ENCODE measurements at regions not wholly inside any gene's neighbourhood (a gene's known extent, or its start where the extent isn't known, plus 50 kb on each side); places are given as distances from the start of the nearest gene placed in this dataset.

- no peaks in the 10 kb centered on the region for H3K9me2 ChIP-seq (replicated peaks; ENCODE audit: insufficient read depth, low read length)
- no peaks in the 10 kb centered on the region for H3K9me3 ChIP-seq (ENCODE audit: insufficient read depth, low read length)
- H3K27me3 ChIP-seq (ENCODE audit: low read length) = no peaks in the 10 kb centered on the region
- H3F3A ChIP-seq (ENCODE audit: insufficient read depth) = no peaks in the 10 kb centered on the region
- no peak overlapping the region for H2AFZ ChIP-seq (ENCODE audit: low read depth, low read length, severe bottlenecking)
- no peak overlapping the region for H3K4me2 ChIP-seq (ENCODE audit: low read depth, low read length, poor library complexity, severe bottlenecking)
- no peak overlapping the region for H3K27ac ChIP-seq (ENCODE audit: low read depth, low read length)
- H3K79me2 ChIP-seq (ENCODE audit: insufficient read depth, low read length) = no peaks in the 10 kb centered on the region
- no peak for TF ChIP-seq CTCF (IDR thresholded peaks at IDR 0.05; ENCODE audit: insufficient read depth, low read length, poor library complexity, severe bottlenecking)
- TF ChIP-seq EZH2phosphoT487 (conservative IDR thresholded peaks at IDR 0.05; ENCODE audit: low read length) = no peak
- no peaks in the 10 kb centered on the region for H3K36me3 ChIP-seq (ENCODE audit: low read length)
- H4K20me1 ChIP-seq (ENCODE audit: low read depth, low read length) = no peaks in the 10 kb centered on the region
- H3K9ac ChIP-seq (ENCODE audit: low read length) = no peak overlapping the region
- no peak overlapping the region for H3K4me3 ChIP-seq (ENCODE audit: insufficient read depth, low read length, poor library complexity, severe bottlenecking)
These were observed 118.3 kb downstream of the MAGEB5 start for GRCh38 chrX:26334232-26334631.

GRCh38 chrX:26328608-26329319 lies 112.8 kb downstream of the MAGEB5 start:
- TF ChIP-seq CTCF (IDR thresholded peaks at IDR 0.05; ENCODE audit: insufficient read depth, low read length, poor library complexity, severe bottlenecking) (no peak), EZH2phosphoT487 (conservative IDR thresholded peaks at IDR 0.05; ENCODE audit: low read length) (no peak)
- H3F3A ChIP-seq (ENCODE audit: insufficient read depth) = no peaks in the 10 kb centered on the region
- H4K20me1 ChIP-seq (ENCODE audit: low read depth, low read length) = no peaks in the 10 kb centered on the region
- H2AFZ ChIP-seq (ENCODE audit: low read depth, low read length, severe bottlenecking) = no peak overlapping the region
- H3K27me3 ChIP-seq (ENCODE audit: low read length) = no peaks in the 10 kb centered on the region
- H3K4me3 ChIP-seq (ENCODE audit: insufficient read depth, low read length, poor library complexity, severe bottlenecking) = no peak overlapping the region
- no peaks in the 10 kb centered on the region for H3K9me3 ChIP-seq (ENCODE audit: insufficient read depth, low read length)
- H3K9ac ChIP-seq (ENCODE audit: low read length) = no peak overlapping the region
- H3K36me3 ChIP-seq (ENCODE audit: low read length) = no peaks in the 10 kb centered on the region
- H3K9me2 ChIP-seq (replicated peaks; ENCODE audit: insufficient read depth, low read length) = no peaks in the 10 kb centered on the region
- no peak overlapping the region for H3K27ac ChIP-seq (ENCODE audit: low read depth, low read length)
- H3K4me2 ChIP-seq (ENCODE audit: low read depth, low read length, poor library complexity, severe bottlenecking) = no peak overlapping the region
- H3K79me2 ChIP-seq (ENCODE audit: insufficient read depth, low read length) = no peaks in the 10 kb centered on the region

GRCh38 chrX:26309262-26309661 lies 93.3 kb downstream of the MAGEB5 start:
- Histone ChIP-seq H4K20me1 (ENCODE audit: low read depth, low read length) (no peaks in the 10 kb centered on the region), H3K27me3 (ENCODE audit: low read length) (no peaks in the 10 kb centered on the region), H3K9me2 (replicated peaks; ENCODE audit: insufficient read depth, low read length) (no peaks in the 10 kb centered on the region), H3K36me3 (ENCODE audit: low read length) (no peaks in the 10 kb centered on the region), H3K9me3 (ENCODE audit: insufficient read depth, low read length) (no peaks in the 10 kb centered on the region), H3K27ac (ENCODE audit: low read depth, low read length) (no peak overlapping the region), H3F3A (ENCODE audit: insufficient read depth) (no peaks in the 10 kb centered on the region), H2AFZ (ENCODE audit: low read depth, low read length, severe bottlenecking) (no peak overlapping the region), H3K4me2 (ENCODE audit: low read depth, low read length, poor library complexity, severe bottlenecking) (no peak overlapping the region), H3K9ac (ENCODE audit: low read length) (no peak overlapping the region), H3K79me2 (ENCODE audit: insufficient read depth, low read length) (no peaks in the 10 kb centered on the region), H3K4me3 (ENCODE audit: insufficient read depth, low read length, poor library complexity, severe bottlenecking) (no peak overlapping the region)
- TF ChIP-seq CTCF (IDR thresholded peaks at IDR 0.05; ENCODE audit: insufficient read depth, low read length, poor library complexity, severe bottlenecking) (no peak), EZH2phosphoT487 (conservative IDR thresholded peaks at IDR 0.05; ENCODE audit: low read length) (no peak)

Data from SU-DHL-6 (cell line).